Effector CD8-positive, alpha-beta T cell (primary cell): ENCODE measurements at regions not wholly inside any gene's neighbourhood (a gene's known extent, or its start where the extent isn't known, plus 50 kb on each side); places are given as distances from the start of the nearest gene placed in this dataset.

Source experiments
- DNase-seq: peaks from one replicate; lab custom pipeline; 2025; lab: John Stamatoyannopoulos, UW

- DNase-seq = no peak
Observed at GRCh38 chrX:40452031-40452430, 128.7 kb upstream of the ATP6AP2 start.

DNA sequence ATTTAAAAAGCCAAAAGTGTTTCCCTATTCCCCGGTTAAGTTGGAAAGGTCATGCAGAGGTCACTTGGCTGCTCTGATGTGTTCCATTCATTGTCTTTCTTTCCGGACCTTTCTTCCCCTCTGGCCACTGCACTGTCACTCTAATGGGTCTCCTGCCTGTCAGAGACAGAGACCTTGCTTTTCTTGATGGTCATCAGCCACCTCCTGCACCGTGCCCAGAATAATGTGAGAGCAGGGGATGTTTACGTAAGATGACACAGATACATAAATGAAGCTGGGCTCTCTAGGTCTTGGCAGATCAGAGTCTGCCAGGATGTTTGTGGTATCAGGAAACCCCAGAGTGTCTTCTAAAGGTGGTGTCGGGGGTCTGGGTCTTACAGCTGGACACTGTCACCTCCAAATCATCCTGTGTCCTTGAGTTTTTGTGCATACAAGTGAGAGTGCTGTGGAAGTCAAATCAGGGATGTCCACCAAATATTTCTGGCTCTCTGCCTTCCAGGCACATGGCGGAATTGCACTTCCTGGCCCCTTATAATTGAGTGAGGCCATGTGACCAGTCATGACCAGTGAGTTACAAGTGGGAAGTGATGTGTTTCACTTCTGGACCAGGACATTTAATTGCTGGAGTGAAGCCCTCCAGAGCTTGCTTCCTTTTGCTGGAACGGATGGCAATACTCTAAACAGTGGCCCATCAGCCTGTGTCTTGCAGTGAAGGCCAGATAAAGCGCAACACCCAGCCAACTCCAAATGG lies 130.6 kb upstream of the ATP6AP2 start:
- DNase-seq = no peak

GRCh38 chrX:40449396-40449795 lies 131.4 kb upstream of the ATP6AP2 start:
- no peak for DNase-seq

DNA sequence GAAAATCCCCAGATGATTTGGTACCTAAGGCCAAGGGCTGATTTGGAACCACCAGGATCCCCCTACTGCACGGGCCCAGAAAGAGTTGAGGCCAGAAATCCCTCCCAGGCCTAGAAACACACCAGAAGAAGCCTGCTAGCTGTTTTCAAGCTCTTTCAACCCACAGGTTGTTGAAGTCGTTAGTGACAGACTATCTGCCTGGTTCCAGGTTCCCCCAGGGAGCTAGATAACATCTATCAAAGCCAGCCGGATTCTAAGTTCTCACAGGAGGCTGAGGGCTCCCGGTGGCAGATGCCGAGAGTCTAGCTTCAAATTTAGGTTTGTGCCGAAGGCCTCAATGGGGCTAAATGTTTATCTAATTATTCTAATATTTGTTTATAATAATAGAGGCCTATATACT lies 132.0 kb upstream of the ATP6AP2 start:
- DNase-seq = no peak

GRCh38 chrX:40446921-40447320 lies 133.8 kb upstream of the ATP6AP2 start:
- no peak for DNase-seq

DNA sequence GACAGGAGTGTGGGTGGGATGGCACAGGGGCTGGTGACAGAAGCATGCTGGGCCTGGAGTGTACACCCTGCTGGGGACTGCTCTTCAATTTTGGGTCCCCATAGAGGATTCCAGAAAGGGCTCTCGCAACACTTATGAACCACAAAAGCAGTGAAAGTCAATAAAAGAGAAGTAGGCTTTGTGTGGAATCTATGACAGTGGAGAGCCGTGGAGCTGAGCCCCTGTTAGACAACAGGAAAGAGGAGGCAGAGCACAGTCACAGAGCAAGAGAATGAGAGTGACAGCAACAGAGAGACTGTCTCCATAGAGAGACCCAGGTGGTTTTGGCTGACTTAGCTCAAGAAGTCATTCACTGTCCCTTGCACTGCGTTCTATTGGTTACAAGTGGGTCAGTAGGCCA lies 135.1 kb upstream of the ATP6AP2 start:
- DNase-seq = no peak

GRCh38 chrX:40444798-40445496 lies 135.8 kb upstream of the ATP6AP2 start:
- DNase-seq = no peak

GRCh38 chrX:40444133-40444532 lies 136.6 kb upstream of the ATP6AP2 start:
- no peak for DNase-seq

DNA sequence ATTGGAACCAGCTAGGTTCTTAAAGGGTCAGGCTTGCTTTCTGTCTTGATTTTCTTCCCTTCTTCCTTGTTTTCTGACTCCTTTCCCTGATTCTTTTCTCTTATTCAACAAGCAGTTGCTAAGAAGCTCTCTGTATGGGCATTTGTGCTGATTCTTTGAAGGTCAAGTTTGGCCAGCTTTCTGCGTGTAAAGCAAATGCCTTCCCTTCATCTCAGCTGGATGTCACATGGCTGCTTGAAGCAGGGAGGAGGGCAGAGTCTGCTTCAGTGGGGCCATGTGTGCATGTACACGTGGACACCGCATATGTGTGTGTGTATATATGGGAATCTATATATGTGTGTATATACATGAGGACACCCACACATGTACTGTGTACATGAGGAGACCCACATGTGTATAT lies 139.9 kb upstream of the ATP6AP2 start:
- DNase-seq = no peak

GRCh38 chrX:40439625-40440532 lies 140.9 kb upstream of the ATP6AP2 start:
- no peak for DNase-seq

DNA sequence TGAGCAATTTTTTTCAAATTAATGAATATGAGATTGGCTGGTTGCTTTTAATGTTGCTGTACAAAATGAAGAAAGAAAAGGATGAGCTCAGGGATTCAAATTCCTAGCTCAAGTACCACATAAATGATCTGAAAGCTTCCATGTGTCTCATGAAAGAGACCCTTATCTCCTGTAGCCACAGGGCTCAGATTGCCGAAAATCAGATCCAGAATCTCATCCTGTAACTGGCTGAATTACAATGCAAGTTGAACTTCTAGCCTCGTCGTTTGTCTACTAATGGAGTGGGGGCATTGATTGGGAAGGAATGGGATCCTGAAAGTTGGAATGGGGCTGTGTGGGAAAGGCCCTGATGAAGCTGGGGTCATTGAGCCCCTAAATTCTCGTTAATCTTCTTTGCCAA lies 143.4 kb upstream of the ATP6AP2 start:
- no peak for DNase-seq

- DNase-seq = no peak
Observed at GRCh38 chrX:40434947-40435346, 145.8 kb upstream of the ATP6AP2 start.

DNA sequence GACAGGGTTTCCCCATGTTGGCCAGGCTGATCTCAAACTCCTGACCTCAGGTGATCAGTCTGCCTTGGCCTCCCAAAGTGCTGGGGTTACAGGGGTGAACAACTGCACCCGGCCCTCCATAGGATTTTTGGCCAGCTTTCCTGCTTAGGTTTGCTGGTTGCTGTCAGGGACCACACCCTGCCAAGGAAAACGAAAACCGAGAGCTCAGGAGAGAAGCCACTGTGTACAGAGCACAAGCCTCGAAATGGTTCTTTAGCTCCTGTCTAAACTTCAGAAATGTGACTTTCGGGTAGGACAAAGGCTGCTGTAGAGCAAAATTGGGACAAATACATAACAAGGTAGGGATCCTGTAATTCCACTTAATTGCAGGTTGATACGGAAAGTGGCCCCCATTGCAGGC lies 146.3 kb upstream of the ATP6AP2 start:
- no peak for DNase-seq

DNA sequence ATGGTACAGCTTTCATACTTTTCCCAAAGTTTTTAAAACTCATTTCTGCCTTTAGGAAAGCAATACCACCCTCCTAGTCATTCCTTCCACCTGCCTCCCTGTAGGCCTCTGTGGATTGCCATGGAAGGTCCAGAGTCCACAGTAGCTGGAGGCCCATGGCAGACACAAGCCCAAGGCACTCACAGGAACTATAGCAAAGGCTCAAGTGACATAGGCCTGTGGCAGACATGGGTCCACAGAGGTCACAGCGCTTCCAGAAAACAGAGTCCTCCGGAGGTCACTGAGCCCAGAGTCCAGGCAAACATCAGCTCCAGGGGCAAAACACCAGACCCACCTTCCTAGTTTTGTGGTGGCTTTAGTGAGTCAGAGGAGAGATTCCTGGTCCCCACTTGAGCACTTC lies 147.6 kb upstream of the ATP6AP2 start:
- DNase-seq = no peak

DNA sequence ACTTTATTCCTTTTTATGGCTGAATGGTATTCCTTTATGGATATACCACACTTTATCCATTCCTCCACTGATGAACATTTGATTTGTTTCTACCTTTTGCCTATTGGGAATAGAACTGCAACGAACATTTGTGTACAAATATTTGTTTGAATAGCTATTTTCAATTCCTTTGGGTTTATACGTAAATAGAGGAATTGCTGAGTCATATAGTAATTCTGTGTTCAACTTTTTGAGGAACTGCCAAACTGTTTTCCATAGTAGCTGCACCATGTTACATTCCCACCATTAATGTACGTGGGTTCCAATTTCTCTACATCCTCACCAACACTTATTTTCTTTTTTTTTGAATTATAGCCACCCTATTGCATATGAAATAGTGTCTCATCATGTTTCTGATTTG lies 156.5 kb upstream of the ATP6AP2 start:
- no peak for DNase-seq

GRCh38 chrX:40423299-40423698 lies 157.5 kb upstream of the ATP6AP2 start:
- DNase-seq = no peak

- DNase-seq = no peak
Observed at GRCh38 chrX:40422021-40422420, 158.7 kb upstream of the ATP6AP2 start.

DNA sequence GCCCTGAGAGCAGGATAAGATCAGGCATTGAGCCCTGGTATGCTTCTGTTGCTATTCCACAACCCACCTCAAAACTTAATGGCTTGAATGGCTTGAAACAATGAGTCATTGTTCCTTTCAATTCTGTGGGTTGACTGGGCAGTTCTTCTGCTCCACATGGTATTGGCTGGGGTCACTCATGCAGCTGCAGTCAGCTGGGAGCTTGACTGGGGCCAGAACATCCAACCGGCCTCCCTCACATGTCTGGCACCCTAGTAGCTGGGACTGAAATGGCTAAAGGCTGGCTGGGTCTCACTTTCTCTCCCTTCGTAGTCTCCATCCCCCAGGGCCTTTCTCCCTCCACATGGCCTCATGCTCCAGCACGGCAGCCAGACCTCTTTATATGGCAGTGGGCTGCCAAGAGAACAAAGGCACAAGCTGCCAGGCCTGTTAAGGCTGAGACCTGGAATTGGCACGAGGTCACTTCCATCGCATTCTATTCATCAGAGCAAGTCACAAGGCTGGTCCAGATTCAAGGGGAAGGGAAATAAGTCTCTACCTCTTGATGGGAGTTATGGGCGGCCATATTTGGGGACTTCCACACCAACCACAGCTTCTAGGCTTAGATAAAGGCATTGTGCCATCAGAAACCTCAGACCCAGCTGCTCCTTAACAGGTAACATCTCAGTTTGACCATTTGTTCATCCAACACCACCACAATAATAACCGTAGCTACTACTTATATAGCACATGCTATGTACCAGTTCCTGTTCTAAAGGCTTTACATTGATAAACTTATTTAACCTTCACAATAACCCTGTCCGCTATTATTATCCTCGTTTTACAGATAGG lies 159.7 kb upstream of the ATP6AP2 start:
- no peak for DNase-seq

GRCh38 chrX:40418813-40419195 lies 162.0 kb upstream of the ATP6AP2 start:
- no peak for DNase-seq

DNA sequence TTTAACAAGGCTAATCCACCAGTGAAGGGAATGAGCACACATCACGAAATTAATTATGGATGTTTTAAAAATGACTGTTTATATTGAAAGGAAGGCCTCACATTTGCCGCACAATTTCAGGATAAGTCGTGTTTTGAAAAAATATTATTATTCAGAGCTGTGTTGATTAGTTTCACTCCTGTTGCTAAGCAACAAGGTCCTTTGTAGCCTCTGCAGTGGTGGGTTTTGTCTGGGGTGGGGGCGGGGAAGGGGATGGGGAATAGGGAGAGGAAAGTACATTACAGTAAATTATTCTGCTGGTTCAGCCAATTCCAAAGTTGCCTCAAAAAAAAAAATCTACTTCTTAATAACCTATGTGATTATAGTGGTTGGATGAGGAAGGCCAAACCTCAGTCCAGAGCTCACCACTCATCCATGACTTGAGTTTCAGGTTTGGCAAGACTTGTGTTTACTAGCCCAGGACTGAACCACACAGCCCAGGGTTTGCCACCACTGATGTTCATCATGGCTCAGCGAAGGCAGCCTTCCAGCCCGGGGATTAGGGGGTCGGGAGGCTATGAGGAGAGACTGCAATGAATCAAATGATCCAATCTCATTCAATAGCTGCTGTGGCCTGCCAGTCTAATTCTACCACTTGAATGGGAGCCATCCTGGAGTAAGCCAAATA lies 162.5 kb upstream of the ATP6AP2 start:
- no peak for DNase-seq

GRCh38 chrX:40415675-40416074 lies 165.1 kb upstream of the ATP6AP2 start:
- DNase-seq = no peak
